OCI-LY1 (cell line): ENCODE measurements at regions not wholly inside any gene's neighbourhood (a gene's known extent, or its start where the extent isn't known, plus 50 kb on each side); places are given as distances from the start of the nearest gene placed in this dataset.

ENCODE experiments used
- H2AFZ ChIP-seq: fragments of 200-600 bp; sonication (generic), shearing (Covaris generic); 2 replicates; pipeline ENCODE4 v1.6.0; 2014; ENCODE audit warnings: antibody characterized with exemption, mild to moderate bottlenecking, low read length
- H3F3A ChIP-seq: fragments of 200-600 bp; sonication (generic), shearing (Covaris generic); 2 replicates; pipeline ENCODE4 v1.6.0; 2014; ENCODE audit warnings: mild to moderate bottlenecking, antibody characterized with exemption, low read length, moderate library complexity; ENCODE audit not compliant: insufficient read depth
- H3K27ac ChIP-seq: fragments of 200-600 bp; sonication (generic); 2 replicates; pipeline ENCODE4 v1.5.1; 2014; ENCODE audit warnings: low read length, mixed run types, mild to moderate bottlenecking, low read depth; ENCODE audit not compliant: poor library complexity, severe bottlenecking
- H3K27me3 ChIP-seq: fragments of 200-600 bp; sonication (generic); 2 replicates; pipeline ENCODE4 v1.6.0; 2014; ENCODE audit warnings: antibody characterized with exemption, mild to moderate bottlenecking, low read length, moderate library complexity; ENCODE audit not compliant: insufficient read depth
- H3K36me3 ChIP-seq: fragments of 200-600 bp; sonication (generic); 2 replicates; pipeline ENCODE4 v1.6.1; 2014; ENCODE audit warnings: mild to moderate bottlenecking, antibody characterized with exemption, low read length, moderate library complexity, mixed read lengths; ENCODE audit not compliant: insufficient read depth
- H3K4me1 ChIP-seq: fragments of 200-600 bp; sonication (generic); 2 replicates; pipeline ENCODE4 v1.5.1; 2014; ENCODE audit warnings: mild to moderate bottlenecking, low read length, moderate library complexity; ENCODE audit not compliant: insufficient read depth, severe bottlenecking
- H3K4me2 ChIP-seq: fragments of 200-600 bp; sonication (generic), shearing (Covaris generic); 2 replicates; pipeline ENCODE4 v1.6.1; 2014; ENCODE audit warnings: low read length
- H3K4me3 ChIP-seq: fragments of 200-600 bp; sonication (generic); 2 replicates; pipeline ENCODE4 v1.5.1; 2014; ENCODE audit warnings: low read length, low read depth, mild to moderate bottlenecking, mixed read lengths; ENCODE audit not compliant: poor library complexity, severe bottlenecking
- H3K79me2 ChIP-seq: fragments of 200-600 bp; shearing (Covaris generic); 2 replicates; pipeline ENCODE4 v1.6.1; 2016; ENCODE audit warnings: mixed run types, low read length, mixed read lengths; ENCODE audit not compliant: insufficient read depth
- H3K9ac ChIP-seq: fragments of 200-600 bp; sonication (generic), shearing (Covaris generic); 2 replicates; pipeline ENCODE4 v1.6.1; 2014; ENCODE audit warnings: mild to moderate bottlenecking, low read length, mixed read lengths
- H3K9me2 ChIP-seq: fragments of 200-600 bp; sonication (generic), shearing (Covaris generic); 2 replicates; pipeline ENCODE4 v1.6.1; 2014; ENCODE audit warnings: low read depth, mild to moderate bottlenecking, low read length, mixed read lengths
- H3K9me3 ChIP-seq: fragments of 200-600 bp; shearing (Covaris generic); 2 replicates; pipeline ENCODE4 v1.6.1; 2014; ENCODE audit warnings: low read length, mixed read lengths
- H4K20me1 ChIP-seq: fragments of 200-600 bp; sonication (generic), shearing (Covaris generic); 2 replicates; pipeline ENCODE4 v1.6.0; 2016; ENCODE audit warnings: mild to moderate bottlenecking, low read length; ENCODE audit not compliant: insufficient read depth
- CTCF ChIP-seq: fragments of 200-600 bp; sonication (generic), shearing (Covaris generic); IDR thresholded peaks from 2 replicates; pipeline ENCODE4 v1.5.1; 2017; ENCODE audit warnings: mild to moderate bottlenecking, antibody characterized with exemption, low read length, moderate library complexity, mixed read lengths
- EZH2 ChIP-seq: fragments of 200-600 bp; sonication (generic), shearing (Covaris generic); IDR thresholded peaks from 2 replicates; pipeline ENCODE4 v1.8.0; 2017; ENCODE audit warnings: borderline replicate concordance, mixed run types, mild to moderate bottlenecking, antibody characterized with exemption, low read length, moderate library complexity, mixed read lengths

DNA sequence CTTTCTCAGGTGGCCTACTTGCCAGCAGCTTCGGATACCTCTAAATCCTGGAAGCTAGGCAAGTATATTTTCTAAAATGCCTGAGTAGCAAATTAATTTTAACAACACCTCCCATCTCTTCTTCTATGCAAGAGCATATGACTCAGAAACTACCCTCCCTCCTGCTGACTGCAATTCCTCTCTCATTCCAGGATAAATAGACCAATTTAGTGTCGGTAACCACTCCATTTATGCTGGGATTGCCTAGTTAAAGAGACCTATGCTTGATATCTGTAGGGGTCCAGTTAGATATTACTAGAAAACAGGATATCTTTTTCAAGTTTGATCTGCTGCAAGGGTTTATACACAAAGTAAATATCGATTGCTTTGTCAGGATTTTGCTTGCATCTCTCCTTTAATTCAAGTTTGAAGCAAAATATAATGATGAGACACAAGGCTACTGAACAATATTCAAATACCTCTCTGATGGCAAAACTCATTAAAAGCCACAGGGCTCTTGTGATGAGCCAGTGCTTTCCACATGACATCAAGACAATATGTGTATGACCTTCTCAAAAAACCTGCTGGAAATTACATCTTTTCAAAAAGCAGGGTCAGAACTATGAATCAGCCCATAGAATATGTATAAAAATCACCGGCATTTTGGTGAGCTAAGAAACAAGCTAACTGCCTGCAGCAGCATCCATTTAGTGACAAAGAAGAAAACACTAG lies 491.6 kb upstream of the NECTIN3 start:
- Histone ChIP-seq H3K4me1 (no peaks in the 10 kb centered on the region), H3F3A (no peaks in the 10 kb centered on the region), H3K27me3 (no peaks in the 10 kb centered on the region), H3K9ac (no peak overlapping the region), H3K4me3 (no peak overlapping the region), H2AFZ (no peak overlapping the region), H3K36me3 (no peaks in the 10 kb centered on the region), H3K4me2 (no peak overlapping the region), H3K79me2 (no peaks in the 10 kb centered on the region), H4K20me1 (no peaks in the 10 kb centered on the region), H3K27ac (no peak overlapping the region), H3K9me2 (no peaks in the 10 kb centered on the region), H3K9me3 (no peaks in the 10 kb centered on the region)
- TF ChIP-seq CTCF (no peak), EZH2 (no peak)

DNA sequence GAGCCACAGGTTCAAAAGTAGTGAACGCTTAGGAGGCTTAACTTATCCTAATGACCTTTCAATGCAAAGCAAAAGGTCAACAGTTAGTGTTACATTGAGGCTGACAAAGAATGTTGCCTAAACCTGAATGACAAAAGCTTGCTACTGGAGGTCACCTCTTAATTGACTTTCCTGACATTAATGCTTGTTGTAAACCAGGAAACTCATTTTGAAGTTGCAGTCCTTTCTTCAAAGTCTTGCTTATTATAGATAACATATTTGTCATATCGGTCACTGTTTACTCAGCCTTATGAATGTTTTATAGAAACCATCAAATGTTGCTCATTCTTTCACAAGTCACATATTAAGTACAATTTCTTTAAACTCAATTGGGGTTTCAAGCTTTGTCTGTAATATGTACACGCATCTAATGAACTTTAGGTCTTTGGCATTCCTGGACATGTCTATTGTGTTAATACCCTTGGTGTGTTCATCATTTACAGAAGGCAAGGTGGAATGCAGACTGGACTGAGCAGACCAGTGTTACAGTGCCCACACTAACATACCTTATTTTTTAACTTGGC lies 488.2 kb upstream of the NECTIN3 start:
- Histone ChIP-seq H3K9me3 (no peaks in the 10 kb centered on the region), H3K9me2 (no peaks in the 10 kb centered on the region), H3K4me3 (no peak overlapping the region), H2AFZ (no peak overlapping the region), H3K27ac (no peak overlapping the region), H3K9ac (no peak overlapping the region), H3K4me2 (no peak overlapping the region), H3K79me2 (no peaks in the 10 kb centered on the region), H3F3A (no peaks in the 10 kb centered on the region), H4K20me1 (no peaks in the 10 kb centered on the region), H3K4me1 (no peaks in the 10 kb centered on the region), H3K36me3 (no peaks in the 10 kb centered on the region), H3K27me3 (no peaks in the 10 kb centered on the region)
- TF ChIP-seq EZH2 (no peak), CTCF (no peak)

DNA sequence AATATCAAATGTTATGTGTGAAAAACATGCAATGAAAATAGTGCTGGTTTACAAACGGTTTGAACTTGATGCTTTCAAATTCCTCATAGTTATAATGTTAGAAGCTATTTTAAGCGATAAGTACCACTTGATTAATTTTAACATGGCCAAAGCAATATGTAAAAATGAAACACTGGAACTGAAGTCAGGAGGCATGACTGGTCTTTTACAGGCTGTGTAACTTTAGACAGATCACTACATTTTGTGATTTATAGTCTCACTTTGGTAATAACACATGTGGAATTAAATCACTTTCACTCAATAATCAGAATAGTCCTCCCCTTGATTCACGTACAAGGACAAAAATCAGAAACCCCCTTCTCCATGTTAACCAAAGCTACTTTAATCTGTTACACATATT lies 482.7 kb upstream of the NECTIN3 start:
- H3K4me3 ChIP-seq = no peak overlapping the region
- TF ChIP-seq CTCF (no peak), EZH2 (no peak)
- H3K9me3 ChIP-seq = no peaks in the 10 kb centered on the region
- H3K9ac ChIP-seq = no peak overlapping the region
- no peaks in the 10 kb centered on the region for H3K4me1 ChIP-seq
- no peak overlapping the region for H3K4me2 ChIP-seq
- H2AFZ ChIP-seq = no peak overlapping the region
- no peaks in the 10 kb centered on the region for H4K20me1 ChIP-seq
- no peaks in the 10 kb centered on the region for H3K79me2 ChIP-seq
- H3F3A ChIP-seq = no peaks in the 10 kb centered on the region
- no peaks in the 10 kb centered on the region for H3K36me3 ChIP-seq
- H3K9me2 ChIP-seq = no peaks in the 10 kb centered on the region
- no peaks in the 10 kb centered on the region for H3K27me3 ChIP-seq
- H3K27ac ChIP-seq = no peak overlapping the region
